SU-DHL-6 (cell line): ENCODE measurements at regions not wholly inside any gene's neighbourhood (a gene's known extent, or its start where the extent isn't known, plus 50 kb on each side); places are given as distances from the start of the nearest gene placed in this dataset.

Experiments
- CTCF ChIP-seq: fragments of 200-600 bp; sonication (generic); IDR thresholded peaks from one replicate; pipeline ENCODE4 v1.5.1; 2017; ENCODE audit warnings: antibody characterized with exemption, mild to moderate bottlenecking, low read length, moderate library complexity; ENCODE audit not compliant: insufficient read depth, poor library complexity, severe bottlenecking
- EZH2phosphoT487 ChIP-seq: fragments of 200-600 bp; sonication (generic), shearing (Covaris generic); conservative IDR thresholded peaks from 2 replicates; pipeline ENCODE4 v1.6.1; 2018; ENCODE audit warnings: mild to moderate bottlenecking, antibody characterized with exemption, low read length, moderate library complexity, mixed read lengths

GRCh38 chr6:23531666-23532065 lies 594.3 kb upstream of the NRSN1 start:
- no peak for TF ChIP-seq CTCF
- TF ChIP-seq EZH2phosphoT487, result no peak
